HG02763 (cell line): ENCODE measurements at regions not wholly inside any gene's neighbourhood (a gene's known extent, or its start where the extent isn't known, plus 50 kb on each side); places are given as distances from the start of the nearest gene placed in this dataset.

ENCODE experiments used
- ATAC-seq: cut with Tn5 transposase; IDR thresholded peaks from one replicate; pipeline ENCODE4 v1.9.1; 2021; ENCODE audit warnings: mild to moderate bottlenecking, moderate library complexity; ENCODE audit not compliant: unreplicated experiment

GRCh38 chrX:151476604-151477303, 79.7 kb downstream of the VMA21 start:
- no peak for ATAC-seq

GRCh38 chrX:151478058-151478457, 81.1 kb downstream of the VMA21 start:
- no peak for ATAC-seq

- peak; percentile 66 for ATAC-seq
These were observed 74.8 kb upstream of the PASD1 start for GRCh38 chrX:151488677-151489076.

GRCh38 chrX:151505796-151506195, 57.7 kb upstream of the PASD1 start:
- ATAC-seq, result no peak

GRCh38 chrX:151510203-151510602, 53.3 kb upstream of the PASD1 start:
- ATAC-seq, result no peak

- no peak for ATAC-seq
These were observed 50.0 kb upstream of the PASD1 start for GRCh38 chrX:151513472-151513871.
